ENCODE measurements at regions not wholly inside any gene's neighbourhood (a gene's known extent, or its start where the extent isn't known, plus 50 kb on each side); places are given as distances from the start of the nearest gene placed in this dataset.
"Not testable (repeated sequence)": the region's sequence is repeated elsewhere in the genome, so short reads cannot be mapped to it uniquely, and the experiment has no call there.

DNA sequence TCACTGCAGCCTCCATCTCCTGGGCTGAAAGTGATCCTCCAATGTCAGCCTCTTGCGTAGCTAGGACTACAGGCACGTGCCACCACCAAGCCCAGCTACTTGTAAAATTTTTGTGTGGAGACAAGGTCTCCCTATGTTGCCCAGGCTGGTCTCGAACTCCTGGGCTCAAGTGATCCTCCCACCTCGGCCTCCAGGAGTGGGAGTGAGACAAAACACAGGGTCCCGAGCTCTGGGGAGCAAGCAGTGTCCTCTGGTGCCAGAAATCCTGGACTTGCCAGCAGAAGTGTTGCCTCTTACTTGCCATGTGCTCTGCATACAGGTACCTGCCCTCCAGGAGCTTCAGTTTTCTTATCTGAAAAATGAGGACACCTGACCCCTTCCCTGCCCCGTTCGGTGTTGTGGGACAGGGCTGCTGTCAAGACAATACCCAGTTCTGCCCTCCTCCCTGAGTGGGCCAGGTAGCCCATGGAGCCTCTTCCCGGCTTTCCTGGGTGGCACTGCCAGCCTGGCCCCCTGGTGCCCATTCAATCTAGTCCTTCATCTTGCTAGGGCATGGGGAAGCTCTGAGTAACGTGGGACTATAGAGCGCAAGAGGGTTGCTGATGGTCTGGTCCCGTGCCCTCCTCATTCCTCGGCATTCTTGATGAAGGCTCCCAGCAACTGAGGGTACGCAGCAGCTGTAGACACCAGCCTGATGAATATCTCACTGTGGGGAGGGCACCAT, 164.6 kb downstream of the GOLGA6L4 start:
- no peaks in the 10 kb centered on the region for H3K36me3 Mint-ChIP-seq (ENCODE audit: low read depth)
- no peak overlapping the region for H3K27ac Mint-ChIP-seq
- no peaks in the 10 kb centered on the region for H3K27me3 Mint-ChIP-seq (ENCODE audit: low read depth)
- H3K4me1 Mint-ChIP-seq (ENCODE audit: low read depth), result no peaks in the 10 kb centered on the region
- no peaks in the 10 kb centered on the region for H3K9me3 Mint-ChIP-seq
- no peak overlapping the region for H3K4me3 Mint-ChIP-seq

DNA sequence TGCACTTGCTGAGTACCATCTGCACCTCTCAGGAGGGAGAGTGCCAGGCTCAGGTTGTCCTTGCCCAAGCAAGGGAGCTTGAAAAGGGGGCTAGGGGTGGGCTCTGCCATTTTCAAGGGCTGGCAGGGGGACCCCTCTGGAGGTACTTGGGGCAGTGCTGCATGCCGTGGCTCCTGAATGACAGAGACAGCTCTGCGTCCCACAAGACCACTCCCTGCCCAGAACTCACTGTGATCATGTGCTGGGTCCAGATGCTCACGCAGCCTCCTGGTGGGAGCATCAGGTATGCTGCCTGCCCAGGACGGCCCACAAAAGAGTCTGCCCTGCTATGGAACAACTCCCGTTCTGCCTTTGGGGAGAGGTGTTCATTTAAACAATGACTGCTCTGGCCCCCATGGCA, 165.2 kb downstream of the GOLGA6L4 start:
- no peaks in the 10 kb centered on the region for H3K9me3 Mint-ChIP-seq
- no peaks in the 10 kb centered on the region for H3K4me1 Mint-ChIP-seq (ENCODE audit: low read depth)
- H3K27me3 Mint-ChIP-seq (ENCODE audit: low read depth), result no peaks in the 10 kb centered on the region
- H3K27ac Mint-ChIP-seq, result no peak overlapping the region
- no peak overlapping the region for H3K4me3 Mint-ChIP-seq
- H3K36me3 Mint-ChIP-seq (ENCODE audit: low read depth), result no peaks in the 10 kb centered on the region

DNA sequence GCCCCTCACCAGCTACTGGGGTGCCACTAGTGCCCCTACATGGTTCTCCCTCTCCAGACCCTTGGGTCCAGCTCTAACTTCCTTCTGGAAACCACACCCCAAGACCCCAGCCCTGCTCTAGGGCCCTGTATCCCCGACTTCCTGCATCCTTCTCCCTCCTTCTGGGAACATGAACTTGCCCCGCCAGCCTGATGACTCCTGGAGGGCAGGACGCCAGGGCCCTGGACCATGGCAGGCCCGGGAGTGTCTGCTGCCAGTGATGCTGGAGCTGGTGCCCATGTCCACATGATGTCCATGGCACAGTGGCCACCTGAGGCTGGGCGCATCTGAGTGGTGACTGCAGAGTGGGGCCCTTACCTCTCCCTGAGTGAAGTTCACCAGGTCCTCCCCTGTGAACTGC, 165.9 kb downstream of the GOLGA6L4 start:
- H3K4me1 Mint-ChIP-seq (ENCODE audit: low read depth); H3K9me3 Mint-ChIP-seq; H3K36me3 Mint-ChIP-seq (ENCODE audit: low read depth); H3K27me3 Mint-ChIP-seq (ENCODE audit: low read depth); H3K27ac Mint-ChIP-seq; H3K4me3 Mint-ChIP-seq: not testable (repeated sequence)

DNA sequence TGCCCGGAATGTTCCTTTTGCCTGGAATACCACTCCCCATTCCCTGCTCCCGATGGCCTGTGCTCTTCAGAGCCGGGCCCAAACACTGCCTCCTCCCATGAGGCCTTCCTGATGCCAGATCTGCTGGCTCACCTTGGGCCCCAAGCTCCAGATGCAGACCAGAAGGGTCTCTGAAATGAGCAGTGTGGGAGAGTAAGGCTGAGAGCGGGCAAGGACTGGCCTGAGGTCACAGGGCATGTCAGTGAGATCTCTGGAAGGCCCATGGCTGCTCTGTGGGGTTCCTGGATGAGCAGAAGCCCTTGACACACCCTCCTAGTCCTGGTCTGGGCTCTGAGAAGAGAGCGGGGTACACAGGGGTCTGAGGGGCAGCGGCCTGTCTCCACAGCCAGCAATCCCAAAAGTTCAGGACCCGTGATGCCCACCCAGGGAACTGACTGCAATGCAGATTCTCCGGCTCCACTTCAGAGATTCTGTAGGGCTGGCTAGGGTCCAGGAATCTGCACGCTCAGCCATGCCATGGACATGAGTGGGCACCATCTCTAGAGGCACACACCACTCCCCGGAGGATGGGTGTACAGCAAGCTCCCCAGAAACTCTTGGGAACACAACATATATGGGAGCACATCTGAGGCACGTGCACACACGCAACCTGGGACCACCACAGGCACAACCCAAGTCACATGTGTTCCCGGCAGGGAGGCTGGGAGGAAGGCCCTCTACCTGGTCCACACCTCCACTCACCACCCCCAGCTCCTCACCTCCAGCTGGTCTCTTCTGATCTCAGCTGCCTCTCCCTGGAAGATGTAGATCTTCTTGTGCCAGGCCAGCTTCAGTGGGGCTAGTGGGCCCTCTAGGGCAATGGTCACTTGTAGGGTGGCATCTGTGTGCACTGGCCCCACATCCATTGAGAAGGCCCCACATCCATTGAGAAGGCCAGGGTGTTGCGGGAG, 166.6 kb downstream of the GOLGA6L4 start:
- not testable (repeated sequence) for H3K36me3 Mint-ChIP-seq (ENCODE audit: low read depth); H3K27ac Mint-ChIP-seq; H3K4me3 Mint-ChIP-seq; H3K9me3 Mint-ChIP-seq; H3K4me1 Mint-ChIP-seq (ENCODE audit: low read depth); H3K27me3 Mint-ChIP-seq (ENCODE audit: low read depth)

DNA sequence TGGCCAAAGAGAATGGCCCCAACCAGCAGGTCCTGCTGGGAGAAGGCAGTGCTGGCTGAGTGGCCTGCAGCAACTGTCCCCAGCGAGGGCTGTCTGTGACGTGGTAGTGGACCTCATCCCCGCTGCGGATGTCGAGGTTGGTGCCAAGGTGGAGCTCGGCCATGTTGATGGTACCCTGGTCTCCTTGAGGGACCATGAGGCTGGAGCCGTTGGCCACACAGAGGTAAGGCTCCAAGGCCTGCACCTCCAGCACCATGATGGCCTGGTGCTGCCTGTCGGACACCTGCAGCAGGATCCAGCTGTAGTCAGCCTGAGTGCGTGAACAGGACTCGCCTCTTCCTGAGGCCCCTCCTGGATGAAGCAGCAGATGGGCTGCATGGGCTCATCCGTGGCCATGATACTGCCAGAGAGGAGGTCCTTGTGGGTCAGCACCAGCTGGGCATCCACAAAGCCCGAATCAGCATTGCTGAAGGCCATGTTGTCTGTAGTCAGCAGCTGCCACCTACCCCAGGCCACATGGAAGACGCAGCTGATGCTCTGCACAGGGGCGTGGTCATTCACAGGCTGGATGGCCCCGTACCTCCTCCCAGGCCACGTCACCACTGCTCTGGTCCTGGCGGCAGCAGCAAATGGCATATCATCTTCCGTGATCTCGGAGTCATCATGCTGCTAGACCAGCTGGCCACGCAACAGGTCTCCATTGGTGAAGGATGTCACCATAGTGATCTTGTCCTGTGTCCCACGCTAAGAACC, 167.5 kb downstream of the GOLGA6L4 start:
- H3K27me3 Mint-ChIP-seq (ENCODE audit: low read depth), result no peaks in the 10 kb centered on the region
- H3K4me1 Mint-ChIP-seq (ENCODE audit: low read depth), result no peaks in the 10 kb centered on the region
- no peaks in the 10 kb centered on the region for H3K9me3 Mint-ChIP-seq
- H3K27ac Mint-ChIP-seq, result no peak overlapping the region
- no peak overlapping the region for H3K4me3 Mint-ChIP-seq
- H3K36me3 Mint-ChIP-seq (ENCODE audit: low read depth), result no peaks in the 10 kb centered on the region

DNA sequence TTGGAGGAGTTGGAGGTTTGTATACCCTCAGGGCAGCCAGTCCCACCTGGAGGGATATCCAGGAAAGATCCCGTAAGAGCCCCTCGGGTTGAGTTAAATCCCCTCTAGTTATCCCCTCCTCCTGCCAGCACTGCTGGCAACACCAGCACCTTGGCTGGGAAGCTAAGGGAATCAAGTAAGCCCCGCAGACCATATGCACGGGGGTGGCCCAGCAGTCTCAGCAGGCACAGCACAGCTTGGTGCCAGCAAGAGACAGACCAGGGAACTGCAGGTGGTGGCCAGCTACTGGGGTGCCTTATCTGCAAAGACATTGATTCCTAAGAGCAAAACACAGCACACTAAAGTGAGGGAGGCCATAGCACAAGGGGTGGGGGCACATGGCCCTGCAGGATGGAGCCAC, 173.8 kb downstream of the GOLGA6L4 start:
- H3K27me3 Mint-ChIP-seq (ENCODE audit: low read depth); H3K36me3 Mint-ChIP-seq (ENCODE audit: low read depth); H3K9me3 Mint-ChIP-seq; H3K27ac Mint-ChIP-seq; H3K4me3 Mint-ChIP-seq; H3K4me1 Mint-ChIP-seq (ENCODE audit: low read depth): not testable (repeated sequence)

DNA sequence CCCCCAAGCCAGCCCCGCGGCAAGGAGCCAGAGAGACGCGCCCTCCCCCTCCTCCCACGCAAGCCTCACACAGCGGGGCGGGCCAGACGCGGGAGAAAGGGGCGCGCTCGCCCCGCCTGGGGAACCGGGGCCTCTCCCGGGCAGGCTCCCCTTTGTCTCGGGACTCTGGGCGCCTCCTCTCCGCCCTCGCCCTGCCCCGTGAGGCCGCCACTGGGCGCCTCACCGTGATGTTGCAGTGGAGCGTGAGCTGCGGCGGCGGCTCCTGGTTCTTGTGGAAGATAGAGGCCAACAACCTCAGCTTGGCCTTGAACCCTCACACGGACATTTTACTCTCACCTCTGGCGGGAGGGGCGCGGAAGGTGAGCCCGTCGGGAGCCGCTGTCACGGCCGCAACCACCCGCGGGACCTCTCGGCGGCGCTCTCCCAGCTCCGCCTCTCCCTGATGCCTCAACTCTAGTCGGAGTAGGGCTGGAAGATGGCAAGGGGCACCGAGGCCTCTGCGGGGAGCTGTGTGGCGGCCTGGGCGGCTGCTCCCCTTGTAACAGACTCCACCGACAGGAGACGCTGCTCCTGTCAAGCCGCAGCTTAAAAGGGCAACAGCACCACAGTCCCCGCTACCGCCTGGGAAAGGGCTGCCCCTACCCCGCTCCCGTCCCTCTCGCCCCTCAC, 179.2 kb upstream of the ZSCAN2 start:
- not testable (repeated sequence) for H3K4me1 Mint-ChIP-seq (ENCODE audit: low read depth); H3K27ac Mint-ChIP-seq; H3K36me3 Mint-ChIP-seq (ENCODE audit: low read depth); H3K9me3 Mint-ChIP-seq; H3K4me3 Mint-ChIP-seq; H3K27me3 Mint-ChIP-seq (ENCODE audit: low read depth)

DNA sequence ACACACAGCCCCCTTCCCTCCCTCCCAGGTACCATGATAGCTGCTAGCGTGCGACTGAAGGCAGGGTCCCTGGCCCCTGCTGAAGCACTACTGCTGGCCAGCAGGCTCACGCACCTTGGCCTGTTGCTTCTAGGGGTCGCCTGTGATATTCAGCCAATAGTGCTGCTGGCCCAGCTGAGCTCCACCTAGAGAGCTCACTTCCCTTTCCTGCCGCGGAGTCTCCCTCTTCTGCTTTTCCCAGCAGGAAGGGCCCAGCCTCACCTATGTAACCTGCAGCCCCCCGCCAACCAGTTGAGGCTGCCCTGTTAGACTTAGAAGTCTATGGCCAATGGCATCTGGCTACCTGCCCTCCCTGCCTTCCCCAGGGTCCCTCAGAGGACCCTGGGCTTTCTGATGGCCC, 175.5 kb upstream of the ZSCAN2 start:
- not testable (repeated sequence) for H3K4me1 Mint-ChIP-seq (ENCODE audit: low read depth); H3K27ac Mint-ChIP-seq; H3K4me3 Mint-ChIP-seq; H3K9me3 Mint-ChIP-seq; H3K27me3 Mint-ChIP-seq (ENCODE audit: low read depth); H3K36me3 Mint-ChIP-seq (ENCODE audit: low read depth)

DNA sequence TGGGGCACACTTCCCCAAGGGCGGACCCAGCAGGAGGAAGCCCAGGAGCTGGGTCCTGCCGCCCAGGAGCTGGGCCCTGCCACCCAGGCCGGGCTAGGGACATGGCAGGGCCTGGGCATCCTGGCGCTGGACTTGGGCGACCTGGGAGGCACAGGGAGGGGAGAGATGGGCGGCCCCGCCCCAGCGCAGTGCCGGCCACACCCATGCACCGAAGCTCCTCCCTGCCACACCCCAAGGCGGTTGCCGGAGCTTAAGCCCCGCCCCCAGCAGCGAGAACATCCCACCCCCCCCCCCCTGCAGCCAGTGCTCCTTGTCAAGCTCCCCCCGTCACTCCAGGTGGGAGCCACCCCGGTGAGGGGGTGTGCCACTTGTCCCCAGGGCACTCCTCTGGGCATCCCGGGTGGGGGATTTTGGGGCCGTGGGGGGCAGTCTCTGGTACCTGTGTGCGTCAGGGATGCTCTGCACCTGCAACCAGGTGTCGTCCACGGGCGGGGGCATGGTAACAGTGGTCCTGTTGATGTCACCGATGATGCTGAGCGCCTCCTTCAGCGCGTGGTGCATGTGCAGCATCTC, 127.4 kb upstream of the ZSCAN2 start:
- not testable (repeated sequence) for H3K27me3 Mint-ChIP-seq (ENCODE audit: low read depth); H3K9me3 Mint-ChIP-seq; H3K4me3 Mint-ChIP-seq; H3K27ac Mint-ChIP-seq; H3K36me3 Mint-ChIP-seq (ENCODE audit: low read depth); H3K4me1 Mint-ChIP-seq (ENCODE audit: low read depth)

DNA sequence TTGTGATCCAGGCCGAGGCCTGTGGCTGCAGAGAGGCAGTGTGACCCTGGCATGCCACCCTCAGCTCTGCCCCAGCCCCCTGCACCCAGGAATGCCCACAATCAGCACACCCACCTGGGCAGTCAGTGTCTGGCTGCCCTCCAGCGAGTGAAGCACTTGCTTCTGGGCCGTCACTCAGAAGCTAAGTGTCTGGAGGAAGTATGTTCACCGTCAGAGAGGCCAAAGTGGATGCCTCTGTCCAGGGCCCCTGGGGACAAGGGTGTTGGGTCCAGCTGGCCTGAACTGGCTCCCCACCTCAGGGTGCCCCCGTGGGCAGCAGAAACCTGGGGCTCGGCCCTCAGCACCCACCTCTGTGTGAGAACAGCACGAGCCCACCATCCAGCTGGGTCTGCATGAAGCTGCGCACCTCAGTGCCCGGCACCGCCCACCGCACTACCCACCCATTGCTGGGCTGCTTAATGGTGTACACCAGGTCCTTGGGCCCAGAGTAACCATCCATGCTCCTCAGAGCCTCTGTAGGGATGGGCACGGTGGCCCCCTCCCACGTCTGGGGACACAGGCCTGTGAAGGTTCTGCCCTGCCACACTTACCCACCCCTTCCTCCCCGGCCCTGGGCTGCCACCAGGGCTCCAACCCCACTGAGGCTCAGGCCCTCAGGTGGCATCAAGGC, 124.3 kb upstream of the ZSCAN2 start:
- H3K27me3 Mint-ChIP-seq (ENCODE audit: low read depth); H3K9me3 Mint-ChIP-seq; H3K4me1 Mint-ChIP-seq (ENCODE audit: low read depth); H3K4me3 Mint-ChIP-seq; H3K36me3 Mint-ChIP-seq (ENCODE audit: low read depth); H3K27ac Mint-ChIP-seq: not testable (repeated sequence)

DNA sequence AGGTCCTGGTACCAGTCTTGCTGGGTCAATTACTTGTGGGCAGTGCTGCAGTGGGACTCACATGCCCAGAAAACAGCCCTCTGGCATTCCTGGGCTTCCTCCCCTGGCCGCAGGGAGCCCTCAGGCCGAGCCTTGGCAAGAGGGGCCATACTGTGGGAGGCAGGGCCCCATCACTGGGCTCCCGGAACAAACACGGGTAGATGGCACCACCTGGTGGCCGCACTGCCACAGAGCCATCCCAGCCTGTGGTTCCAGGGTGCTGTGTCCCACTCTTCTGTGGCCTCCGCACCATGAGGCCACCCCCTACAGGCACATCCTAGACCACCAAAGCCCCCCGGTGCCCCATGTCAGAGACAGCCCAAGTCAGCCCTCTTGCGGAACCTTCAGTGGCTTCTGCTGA, 123.3 kb upstream of the ZSCAN2 start:
- not testable (repeated sequence) for H3K27ac Mint-ChIP-seq; H3K4me3 Mint-ChIP-seq; H3K36me3 Mint-ChIP-seq (ENCODE audit: low read depth); H3K27me3 Mint-ChIP-seq (ENCODE audit: low read depth); H3K9me3 Mint-ChIP-seq; H3K4me1 Mint-ChIP-seq (ENCODE audit: low read depth)

DNA sequence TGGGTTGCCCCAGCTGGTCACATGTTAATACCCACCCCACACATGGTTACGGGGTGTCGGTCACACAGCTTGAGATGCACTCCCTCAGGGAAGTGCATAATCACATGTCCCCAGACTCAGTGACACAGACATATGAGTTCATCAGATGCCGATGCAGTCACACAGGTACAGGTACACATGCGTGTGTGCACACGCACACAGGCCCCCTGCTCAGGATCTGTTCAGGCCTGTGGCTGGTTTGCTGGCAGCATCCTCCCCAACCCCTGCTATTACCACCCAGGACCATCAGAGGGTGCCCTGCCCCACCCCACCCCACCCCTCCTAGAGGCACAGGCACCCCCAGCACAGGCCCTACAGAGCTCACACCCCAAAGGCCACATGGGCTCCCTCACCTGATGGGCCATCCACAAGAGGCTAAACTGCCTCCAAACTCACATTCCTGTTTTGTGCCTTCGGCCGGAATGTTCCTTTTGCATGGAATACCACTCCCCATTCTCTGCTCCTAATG, 120.6 kb upstream of the ZSCAN2 start:
- H3K9me3 Mint-ChIP-seq; H3K4me1 Mint-ChIP-seq (ENCODE audit: low read depth); H3K27me3 Mint-ChIP-seq (ENCODE audit: low read depth); H3K4me3 Mint-ChIP-seq; H3K36me3 Mint-ChIP-seq (ENCODE audit: low read depth); H3K27ac Mint-ChIP-seq: not testable (repeated sequence)

DNA sequence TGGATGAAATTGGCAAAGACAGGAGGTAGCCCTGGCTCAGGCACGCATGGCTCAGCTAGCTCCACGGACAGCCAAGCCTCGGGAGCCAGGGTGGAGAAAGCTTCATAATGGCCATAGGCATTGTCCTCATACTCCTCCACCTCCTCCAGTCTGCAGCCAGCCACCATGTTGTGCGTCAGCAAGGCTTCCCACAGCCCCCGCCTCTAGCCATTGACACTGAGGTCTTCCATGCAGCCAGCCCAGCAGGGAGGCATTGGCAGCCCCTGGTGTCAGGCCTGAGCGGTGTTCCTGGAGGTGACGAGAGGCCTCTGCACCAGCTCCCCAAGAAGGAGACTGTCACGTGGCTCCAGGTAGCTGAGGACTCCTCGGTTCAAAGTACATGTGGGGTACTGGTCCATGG, 117.0 kb upstream of the ZSCAN2 start:
- not testable (repeated sequence) for H3K4me3 Mint-ChIP-seq; H3K36me3 Mint-ChIP-seq (ENCODE audit: low read depth); H3K4me1 Mint-ChIP-seq (ENCODE audit: low read depth); H3K27ac Mint-ChIP-seq; H3K9me3 Mint-ChIP-seq; H3K27me3 Mint-ChIP-seq (ENCODE audit: low read depth)
